ENCODE measurements at regions not wholly inside any gene's neighbourhood (a gene's known extent, or its start where the extent isn't known, plus 50 kb on each side); places are given as distances from the start of the nearest gene placed in this dataset.

GRCh38 chr10:30769361-30769760, 139.8 kb upstream of the LYZL2 start:
- no peaks in the 10 kb centered on the region for H3K79me2 ChIP-seq (ENCODE audit: control insufficient read depth in 1 of 2, insufficient read depth in 2 of 2, low read length in 2 of 2)
- H2BK15ac ChIP-seq (ENCODE audit: low read length): no peak overlapping the region
- H2AFZ ChIP-seq (ENCODE audit: low read length): no peak overlapping the region
- H2BK5ac ChIP-seq (ENCODE audit: low read depth, low read length): no peak overlapping the region
- no peak for TF ChIP-seq TAF7 (optimal IDR thresholded peaks at IDR 0.05; ENCODE audit: borderline replicate concordance, low read depth, low read length)
- no peak overlapping the region for H3K14ac ChIP-seq (ENCODE audit: insufficient read length)
- no peak overlapping the region for H2BK20ac ChIP-seq (ENCODE audit: low read length)
- ChIA-PET CTCF (ENCODE audit: partially characterized antibody) (interaction anchor here (2.0 to 2.4 kb wide), 2 partner anchors 14 to 18 kb away, joined by 6 to 15 read pairs; no protein-coding TSS in a partner anchor), POLR2A (ENCODE audit: partially characterized antibody) (no interaction called here)
- DNase-seq (ENCODE audit: low read depth in 1 of 2, low spot score in 2 of 2): no peak
- H4K5ac ChIP-seq (ENCODE audit: insufficient read length, low read depth, low read length): no peak overlapping the region
- no peak overlapping the region for H3K4me3 ChIP-seq (ENCODE audit: extremely low read depth in 1 of 4, insufficient read depth in 2 of 4, low read depth in 3 of 4, low read length in 4 of 4)
- no peak overlapping the region for H3K18ac ChIP-seq (ENCODE audit: extremely low read depth, low read length)
- WGBS, 2 experiments (ENCODE audit: extremely low coverage in 1 of 2, insufficient coverage in 1 of 2, insufficient read length in 1 of 2, insufficient replicate concordance in 2 of 2, low coverage in 1 of 2, low lambda C conversion rate in 2 of 2, missing lambda C conversion rate in 1 of 2): 96% methylated on average over 16 of the region's 16 CpGs; no CpG with 5 or more reads in 1 of the 2 experiments
- peaks cover 0 to 2% of the 10 kb centered on the region in 2 experiments for H4K20me1 ChIP-seq (replicated peaks in 1 of 2; ENCODE audit: control insufficient read depth in 1 of 2, insufficient read depth in 2 of 2, low read length in 2 of 2)
- H3K4me1 ChIP-seq (replicated peaks in 1 of 4; ENCODE audit: control insufficient read depth in 3 of 4, insufficient read depth in 4 of 4, low read length in 3 of 4): no peaks in the 10 kb centered on the region
- no peak overlapping the region for H2AK5ac ChIP-seq (ENCODE audit: low read depth, low read length)
- H3K56ac ChIP-seq (replicated peaks; ENCODE audit: insufficient read length, low read depth, low read length): no peak overlapping the region
- no peak overlapping the region for H2BK12ac ChIP-seq (ENCODE audit: low read depth, low read length)
- no peak overlapping the region for H4K91ac ChIP-seq (replicated peaks; ENCODE audit: insufficient read length, low read length)
- H3K23ac ChIP-seq (ENCODE audit: insufficient read length): no peak overlapping the region
- H3K23me2 ChIP-seq (ENCODE audit: low read depth, low read length): peaks cover 7% of the 10 kb centered on the region; the same call in 1 of the 2 replicates
- peaks cover 22 to 29% of the 10 kb centered on the region in 2 experiments for H3K9me3 ChIP-seq (ENCODE audit: insufficient read depth in 2 of 2, low read depth in 1 of 2, low read length in 1 of 2)
- no peak overlapping the region for H2BK120ac ChIP-seq (replicated peaks; ENCODE audit: low read depth, low read length)
- no peak overlapping the region for H3K9ac ChIP-seq (replicated peaks in 1 of 4; ENCODE audit: extremely low read depth in 1 of 4, low read depth in 3 of 4, low read length in 3 of 4)
- H3K36me3 ChIP-seq (ENCODE audit: control insufficient read depth in 2 of 4, insufficient read depth in 4 of 4, low read length in 3 of 4): peaks cover 0 to 2% (median 0%) of the 10 kb centered on the region in 4 experiments; a peak in 1 of 8 replicates
- H3K27me3 ChIP-seq (replicated peaks in 1 of 4; ENCODE audit: control insufficient read depth in 3 of 4, extremely low read depth in 1 of 4, insufficient read depth in 3 of 4, low read length in 3 of 4): no peaks in the 10 kb centered on the region
- H3K4ac ChIP-seq (replicated peaks; ENCODE audit: insufficient read length, low read depth, low read length): no peak overlapping the region
- no peaks in the 10 kb centered on the region for H3K79me1 ChIP-seq (ENCODE audit: low read depth, low read length)
- FAIRE-seq: no peak
- no peak overlapping the region for H3K4me2 ChIP-seq (ENCODE audit: insufficient read depth in 1 of 2, low read depth in 2 of 2, low read length in 2 of 2)
- no peak overlapping the region for H3K27ac ChIP-seq (ENCODE audit: low read depth, low read length)
- no peak overlapping the region for H4K8ac ChIP-seq (ENCODE audit: extremely low read depth, insufficient read depth, low read length)

Data from H1 (cell line).